HAP-1 (cell line): ENCODE measurements at regions not wholly inside any gene's neighbourhood (a gene's known extent, or its start where the extent isn't known, plus 50 kb on each side); places are given as distances from the start of the nearest gene placed in this dataset.
"Not testable (repeated sequence)": the region's sequence is repeated elsewhere in the genome, so short reads cannot be mapped to it uniquely, and the experiment has no call there.

Experiments
- DNase-seq, 2 experiments: peaks; one replicate each; pipeline ENCODE4 v3.0.0-alpha.2; 2016 to 2020; ENCODE audit warnings: low spot score in 2 of 2
- H3K27me3 ChIP-seq: fragments of 250-450 bp; sonication (Bioruptor Pico); 2 replicates; pipeline ENCODE4 v1.5.1; 2020; ENCODE audit warnings: low read depth, mild to moderate bottlenecking, moderate library complexity
- H3K36me3 ChIP-seq: fragments of 250-450 bp; sonication (Bioruptor Pico); replicated peaks from 2 replicates; pipeline ENCODE4 v1.5.1; 2020; ENCODE audit warnings: mild to moderate bottlenecking
- H3K4me1 ChIP-seq: fragments of 250-450 bp; sonication (Bioruptor Pico); 2 replicates; pipeline ENCODE4 v1.5.1; 2020; ENCODE audit warnings: mild to moderate bottlenecking
- H3K4me3 ChIP-seq: fragments of 250-450 bp; sonication (Bioruptor Pico); 2 replicates; pipeline ENCODE4 v1.5.1; 2020; ENCODE audit warnings: mild to moderate bottlenecking, moderate library complexity
- H3K9me3 ChIP-seq: fragments of 250-450 bp; sonication (Bioruptor Pico); 2 replicates; pipeline ENCODE4 v1.5.1; 2020; ENCODE audit warnings: mild to moderate bottlenecking, moderate library complexity
- in situ Hi-C: fragments of 300-500 bp; cut with MboI; formaldehyde crosslinking; loops from 3 replicates; pipeline ENCODE4 v1.14.3; 2020; ENCODE audit warnings: low sequenced_read_pairs, inconsistent platforms, mixed read lengths

GRCh38 chr13:50493683-50494082, 349.8 kb downstream of the DLEU7 start:
- no peaks in the 10 kb centered on the region for H3K4me1 ChIP-seq
- H3K4me3 ChIP-seq, result no peak overlapping the region
- no peak for DNase-seq
- in situ Hi-C loops, result no loop called here
- H3K9me3 ChIP-seq, result no peaks in the 10 kb centered on the region
- H3K27me3 ChIP-seq, result no peaks in the 10 kb centered on the region
- H3K36me3 ChIP-seq, result no peaks in the 10 kb centered on the region

DNA sequence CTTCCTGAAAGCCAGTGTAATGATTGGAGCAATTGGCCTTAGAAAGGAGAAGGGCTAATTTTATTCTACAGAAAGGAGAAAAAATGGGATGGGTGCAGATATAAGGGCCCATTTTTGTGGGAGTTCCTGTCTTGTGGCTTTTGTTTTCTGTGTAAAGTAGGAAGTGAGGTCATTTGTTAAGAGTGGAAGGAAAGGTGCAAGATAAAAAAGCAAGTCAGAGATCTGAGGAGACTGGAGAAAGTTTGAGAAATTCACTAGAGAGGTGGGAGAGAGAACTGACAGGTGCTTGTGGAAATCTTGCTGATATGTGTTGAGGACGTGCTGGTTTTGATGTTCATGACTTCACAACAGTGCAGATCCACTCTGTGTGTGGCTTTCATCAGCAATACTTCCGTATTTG, 349.4 kb downstream of the DLEU7 start:
- H3K9me3 ChIP-seq, result no peaks in the 10 kb centered on the region
- no peaks in the 10 kb centered on the region for H3K27me3 ChIP-seq
- no peaks in the 10 kb centered on the region for H3K36me3 ChIP-seq
- DNase-seq, result no peak
- H3K4me3 ChIP-seq, result no peak overlapping the region
- no peaks in the 10 kb centered on the region for H3K4me1 ChIP-seq
- in situ Hi-C loops, result no loop called here

DNA sequence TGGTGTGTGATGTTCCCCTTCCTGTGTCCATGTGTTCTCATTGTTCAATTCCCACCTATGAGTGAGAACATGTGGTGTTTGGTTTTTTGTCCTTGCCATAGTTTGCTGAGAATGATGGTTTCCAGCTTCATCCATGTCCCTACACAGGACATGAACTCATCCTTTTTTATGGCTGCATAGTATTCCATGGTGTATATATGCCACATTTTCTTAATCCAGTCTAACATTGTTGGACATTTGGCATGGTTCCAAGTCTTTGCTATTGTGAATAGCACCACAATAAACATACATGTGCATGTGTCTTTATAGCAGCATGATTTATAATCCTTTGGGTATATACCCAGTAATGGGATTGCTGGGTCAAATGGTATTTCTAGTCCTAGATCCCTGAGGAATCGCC, 340.3 kb downstream of the DLEU7 start:
- H3K4me3 ChIP-seq, H3K27me3 ChIP-seq, H3K4me1 ChIP-seq, H3K9me3 ChIP-seq, in situ Hi-C loops, H3K36me3 ChIP-seq, DNase-seq: not testable (repeated sequence)

GRCh38 chr13:50509167-50509566, 334.3 kb downstream of the DLEU7 start:
- in situ Hi-C loops, result no loop called here
- Histone ChIP-seq H3K36me3 (no peaks in the 10 kb centered on the region), H3K4me3 (no peak overlapping the region), H3K4me1 (no peaks in the 10 kb centered on the region; the same call in 1 of the 2 replicates), H3K9me3 (no peaks in the 10 kb centered on the region), H3K27me3 (no peaks in the 10 kb centered on the region)
- DNase-seq, result no peak

DNA sequence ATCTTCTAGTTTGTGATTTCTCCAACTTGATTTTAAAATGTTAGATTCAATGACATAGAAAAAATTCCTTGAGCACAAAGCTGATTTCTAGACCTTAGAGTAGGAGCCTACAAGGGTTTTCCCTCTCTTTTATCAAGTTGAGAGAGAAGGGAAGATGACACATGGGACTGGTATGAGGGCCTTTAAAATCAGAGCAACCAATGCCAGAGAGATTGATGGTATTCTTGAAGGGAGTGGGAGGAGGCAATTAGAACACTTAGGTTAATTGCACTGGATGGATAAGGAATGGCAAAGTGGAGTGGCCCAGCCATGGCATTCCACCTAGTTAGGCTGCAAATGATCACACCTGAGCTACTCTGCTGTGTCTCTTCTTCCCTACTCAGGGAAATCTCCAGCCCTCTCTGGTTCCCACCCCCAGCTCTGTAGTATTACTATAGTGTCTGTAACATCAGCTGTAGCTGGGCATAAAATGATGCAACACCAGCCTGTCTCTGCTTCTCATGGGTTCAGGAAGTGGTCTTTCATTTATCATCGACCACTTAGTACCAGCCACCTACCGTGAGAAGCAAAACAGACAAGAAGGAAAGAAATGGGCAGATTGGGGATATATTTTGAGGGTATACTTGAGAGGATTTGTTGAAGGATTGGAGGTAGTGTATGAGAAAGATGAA, 333.6 kb downstream of the DLEU7 start:
- no peaks in the 10 kb centered on the region; the same call in 1 of the 2 replicates for H3K4me1 ChIP-seq
- in situ Hi-C loops, result no loop called here

DNA sequence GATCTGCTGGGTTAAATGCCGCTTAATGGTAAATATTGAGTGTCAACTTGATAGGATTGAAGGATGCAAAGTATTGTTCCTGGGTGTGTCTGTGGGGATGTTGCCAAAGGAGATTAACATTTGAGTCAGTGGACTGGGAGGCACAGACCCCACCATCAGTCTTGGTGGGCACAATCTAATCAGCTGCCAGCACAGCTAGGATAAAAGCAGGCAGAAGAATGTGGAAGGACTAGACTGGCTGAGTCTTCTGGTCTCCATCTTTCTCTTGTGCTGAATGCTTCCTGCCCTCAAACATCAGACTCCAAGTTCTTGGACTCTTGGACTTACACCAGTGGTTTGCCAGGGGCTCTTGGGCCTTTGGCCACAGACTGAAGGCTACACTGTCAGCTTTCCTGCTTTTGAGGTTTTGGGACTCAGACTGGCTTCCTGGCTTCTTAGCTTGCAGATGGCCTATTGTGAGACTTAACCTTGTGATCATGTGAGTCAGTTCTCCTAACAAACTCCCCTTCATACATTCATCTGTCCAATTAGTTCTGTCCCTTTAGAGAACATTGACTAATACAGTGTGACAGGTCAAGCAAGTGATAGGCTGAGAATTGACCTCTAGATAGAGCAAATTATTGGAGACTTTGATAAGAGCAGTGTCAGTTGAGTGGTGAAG, 332.5 kb downstream of the DLEU7 start:
- not testable (repeated sequence) for H3K4me1 ChIP-seq, DNase-seq, H3K4me3 ChIP-seq

More for the DNA sequence above, 333.6 kb downstream of the DLEU7 start:
- no peak overlapping the region for H3K4me3 ChIP-seq
- H3K9me3 ChIP-seq, result no peaks in the 10 kb centered on the region
- H3K27me3 ChIP-seq, result no peaks in the 10 kb centered on the region
- DNase-seq, result no peak
- H3K36me3 ChIP-seq, result no peaks in the 10 kb centered on the region

DNA sequence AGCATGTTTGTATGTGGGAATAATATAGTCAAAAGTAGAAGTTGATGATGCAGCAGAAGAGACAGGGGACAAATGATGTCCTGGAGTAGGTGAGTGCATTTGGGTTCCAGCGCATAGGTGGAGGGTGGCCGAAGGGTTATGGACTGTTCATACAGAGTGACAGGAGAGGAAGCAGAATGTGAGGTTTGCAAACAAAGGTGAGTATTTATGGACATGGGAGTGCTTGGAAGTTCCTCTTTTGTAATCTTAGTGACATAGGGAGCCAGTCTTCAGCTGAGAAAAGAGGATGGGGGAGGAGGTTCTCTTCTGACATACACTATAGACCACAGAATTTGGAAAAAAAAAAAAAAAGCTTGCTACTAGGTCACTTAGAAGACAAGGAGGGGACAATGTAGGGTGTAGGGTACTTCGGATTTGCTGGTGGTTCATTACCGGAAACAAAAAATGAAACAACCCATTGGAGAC, 331.6 kb downstream of the DLEU7 start:
- Histone ChIP-seq H3K9me3 (no peaks in the 10 kb centered on the region), H3K27me3 (no peaks in the 10 kb centered on the region), H3K36me3 (no peaks in the 10 kb centered on the region), H3K4me1 (no peaks in the 10 kb centered on the region; the same call in 1 of the 2 replicates), H3K4me3 (no peak overlapping the region)
- no peak for DNase-seq
- in situ Hi-C loops, result no loop called here

More for the DNA sequence above, 332.5 kb downstream of the DLEU7 start:
- H3K27me3 ChIP-seq, in situ Hi-C loops, H3K36me3 ChIP-seq, H3K9me3 ChIP-seq: not testable (repeated sequence)

- H3K4me3 ChIP-seq, result no peak overlapping the region
- DNase-seq, result no peak
- no peaks in the 10 kb centered on the region for H3K27me3 ChIP-seq
- in situ Hi-C loops, result no loop called here
- H3K4me1 ChIP-seq, result no peaks in the 10 kb centered on the region; the same call in 1 of the 2 replicates
- H3K36me3 ChIP-seq, result no peaks in the 10 kb centered on the region
- H3K9me3 ChIP-seq, result no peaks in the 10 kb centered on the region
Measured at GRCh38 chr13:50512474-50513299, 330.8 kb downstream of the DLEU7 start.

DNA sequence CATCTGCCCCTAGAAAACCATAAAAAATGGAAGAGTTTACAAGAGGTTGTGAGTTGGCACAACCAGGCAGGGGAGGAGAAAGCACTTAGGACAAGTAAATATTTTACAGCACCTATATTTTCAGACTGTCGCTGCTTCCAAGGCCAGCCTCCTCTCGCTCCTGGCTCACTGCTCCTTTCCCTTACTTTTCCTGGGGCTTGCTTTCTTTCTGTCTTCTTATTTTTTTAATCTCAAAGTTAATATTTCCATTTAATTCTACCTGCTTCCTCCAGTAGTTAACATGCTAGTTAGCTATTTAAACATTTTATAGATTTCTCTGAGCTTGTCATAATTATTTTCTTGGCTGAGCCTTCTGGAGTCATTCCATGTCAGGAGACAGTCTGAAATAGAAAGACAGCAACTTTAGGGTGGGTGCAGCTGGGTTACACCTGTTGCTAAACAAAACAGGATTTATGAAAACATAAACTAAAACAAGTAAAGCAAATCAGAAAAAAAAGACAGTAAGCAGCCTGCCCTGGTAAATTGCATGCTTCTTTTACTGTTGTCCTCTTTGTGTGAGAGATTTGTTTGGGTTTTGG, 330.1 kb downstream of the DLEU7 start:
- in situ Hi-C loops, result no loop called here
- no peaks in the 10 kb centered on the region; the same call in 1 of the 2 replicates for H3K4me1 ChIP-seq
- no peaks in the 10 kb centered on the region for H3K9me3 ChIP-seq
- no peak overlapping the region for H3K4me3 ChIP-seq
- no peaks in the 10 kb centered on the region for H3K36me3 ChIP-seq
- no peak for DNase-seq
- no peaks in the 10 kb centered on the region for H3K27me3 ChIP-seq

DNA sequence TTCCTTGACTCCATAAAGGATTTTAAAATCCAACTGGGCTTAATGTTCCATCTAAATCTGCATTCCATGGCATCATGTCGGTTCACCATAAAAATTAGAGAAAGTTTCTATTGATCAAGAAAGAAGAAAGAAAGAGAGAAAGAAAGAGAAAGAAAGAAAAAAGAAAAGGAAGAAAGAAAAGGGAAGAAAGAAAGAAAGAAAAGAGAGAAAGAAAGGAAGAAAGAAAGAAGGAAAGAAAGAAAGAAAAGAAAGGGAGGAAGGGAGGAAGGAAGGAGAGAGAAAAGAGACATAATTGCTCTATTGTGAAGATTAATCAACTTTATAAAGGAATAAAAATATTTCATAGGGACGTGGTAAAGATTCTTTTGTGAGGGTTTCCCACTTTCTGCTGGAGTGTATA, 329.2 kb downstream of the DLEU7 start:
- no peaks in the 10 kb centered on the region for H3K36me3 ChIP-seq
- no peaks in the 10 kb centered on the region; the same call in 1 of the 2 replicates for H3K4me1 ChIP-seq
- in situ Hi-C loops, result no loop called here
- DNase-seq, result no peak
- no peak overlapping the region for H3K4me3 ChIP-seq
- no peaks in the 10 kb centered on the region for H3K9me3 ChIP-seq
- no peaks in the 10 kb centered on the region for H3K27me3 ChIP-seq

GRCh38 chr13:50518131-50518530, 325.4 kb downstream of the DLEU7 start:
- DNase-seq, result no peak
- in situ Hi-C loops, result no loop called here
- Histone ChIP-seq H3K36me3 (no peaks in the 10 kb centered on the region), H3K9me3 (no peaks in the 10 kb centered on the region), H3K4me3 (no peak overlapping the region), H3K27me3 (no peaks in the 10 kb centered on the region), H3K4me1 (peaks cover 4% of the 10 kb centered on the region; the same call in 1 of the 2 replicates)

DNA sequence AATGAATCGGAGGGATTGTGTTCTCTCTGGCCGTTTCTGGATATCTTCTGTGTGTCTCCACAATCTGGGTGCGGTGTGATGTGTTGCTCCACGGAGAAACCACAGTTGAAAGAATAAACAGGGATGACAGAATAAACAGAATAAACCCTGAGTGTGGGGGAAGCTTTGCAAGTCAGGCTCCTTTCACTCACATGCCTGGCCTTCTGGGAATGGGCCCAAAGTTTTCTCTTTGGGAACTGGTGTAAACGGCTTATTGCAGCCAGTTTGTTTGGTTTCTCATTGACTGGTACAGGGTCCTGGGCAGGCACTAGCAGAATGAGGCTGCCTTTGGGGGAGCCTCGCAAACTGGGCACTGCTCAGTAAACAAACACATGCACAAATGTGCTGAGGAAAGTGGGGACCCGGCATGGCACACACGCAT, 324.7 kb downstream of the DLEU7 start:
- Histone ChIP-seq H3K27me3 (no peaks in the 10 kb centered on the region), H3K36me3 (no peaks in the 10 kb centered on the region), H3K4me3 (no peak overlapping the region), H3K4me1 (peaks cover 10% of the 10 kb centered on the region), H3K9me3 (no peaks in the 10 kb centered on the region)
- in situ Hi-C loops, result no loop called here
- no peak for DNase-seq

DNA sequence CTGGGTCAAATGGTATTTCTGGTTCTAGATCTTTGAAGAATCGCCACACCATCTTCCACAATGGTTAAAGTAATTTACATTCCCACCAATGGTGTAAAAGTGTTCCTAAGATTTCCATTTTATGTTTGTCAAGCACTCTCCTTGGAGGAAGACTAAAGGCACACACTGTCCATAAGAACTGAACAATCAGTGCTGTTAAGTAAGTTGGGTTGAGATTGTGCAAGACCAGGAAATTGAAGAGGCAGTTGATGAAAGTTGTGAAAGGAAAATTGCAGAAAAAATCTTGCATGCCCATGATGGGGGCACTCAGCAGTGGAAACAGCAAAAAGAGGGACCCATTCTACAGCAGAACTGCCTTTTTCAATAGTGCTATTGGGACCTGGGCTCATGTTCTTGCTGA, 323.6 kb downstream of the DLEU7 start:
- DNase-seq, result no peak

More for the DNA sequence above, 323.6 kb downstream of the DLEU7 start:
- no peaks in the 10 kb centered on the region for H3K36me3 ChIP-seq
- in situ Hi-C loops, result no loop called here
- H3K4me3 ChIP-seq, result no peak overlapping the region
- H3K27me3 ChIP-seq, result no peaks in the 10 kb centered on the region
- H3K4me1 ChIP-seq, result peaks cover 12% of the 10 kb centered on the region
- H3K9me3 ChIP-seq, result no peaks in the 10 kb centered on the region
